ENCODE measurements at regions not wholly inside any gene's neighbourhood (a gene's known extent, or its start where the extent isn't known, plus 50 kb on each side); places are given as distances from the start of the nearest gene placed in this dataset.

- DNase-seq (ENCODE audit: low read depth in 1 of 2, low spot score in 2 of 2) (no peak), FAIRE-seq (no peak)
- Histone ChIP-seq H3K9me3 (ENCODE audit: insufficient read depth in 2 of 2, low read depth in 1 of 2, low read length in 1 of 2) (no peaks in the 10 kb centered on the region), H2AK5ac (ENCODE audit: low read depth, low read length) (no peak overlapping the region), H4K8ac (ENCODE audit: extremely low read depth, insufficient read depth, low read length) (no peak overlapping the region), H3K23ac (ENCODE audit: insufficient read length) (no peak overlapping the region), H3K36me3 (ENCODE audit: control insufficient read depth in 2 of 4, insufficient read depth in 4 of 4, low read length in 3 of 4) (no peaks in the 10 kb centered on the region), H3K4ac (replicated peaks; ENCODE audit: insufficient read length, low read depth, low read length) (no peak overlapping the region), H2BK15ac (ENCODE audit: low read length) (no peak overlapping the region), H4K20me1 (replicated peaks in 1 of 2; ENCODE audit: control insufficient read depth in 1 of 2, insufficient read depth in 2 of 2, low read length in 2 of 2) (no peaks in the 10 kb centered on the region), H3K9ac (replicated peaks in 1 of 4; ENCODE audit: extremely low read depth in 1 of 4, low read depth in 3 of 4, low read length in 3 of 4) (no peak overlapping the region), H3K4me1 (replicated peaks in 1 of 4; ENCODE audit: control insufficient read depth in 3 of 4, insufficient read depth in 4 of 4, low read length in 3 of 4) (no peaks in the 10 kb centered on the region), H3K23me2 (ENCODE audit: low read depth, low read length) (no peaks in the 10 kb centered on the region), H4K91ac (replicated peaks; ENCODE audit: insufficient read length, low read length) (no peak overlapping the region), H4K5ac (ENCODE audit: insufficient read length, low read depth, low read length) (no peak overlapping the region), H2BK120ac (replicated peaks; ENCODE audit: low read depth, low read length) (no peak overlapping the region), H2BK12ac (ENCODE audit: low read depth, low read length) (no peak overlapping the region), H3K27me3 (replicated peaks in 1 of 4; ENCODE audit: control insufficient read depth in 3 of 4, extremely low read depth in 1 of 4, insufficient read depth in 3 of 4, low read length in 3 of 4) (no peaks in the 10 kb centered on the region; a peak in 1 of 7 replicates), H2BK20ac (ENCODE audit: low read length) (no peak overlapping the region), H3K4me2 (ENCODE audit: insufficient read depth in 1 of 2, low read depth in 2 of 2, low read length in 2 of 2) (no peak overlapping the region), H3K18ac (ENCODE audit: extremely low read depth, low read length) (no peak overlapping the region), H3K14ac (ENCODE audit: insufficient read length) (no peak overlapping the region), H3K79me1 (ENCODE audit: low read depth, low read length) (no peaks in the 10 kb centered on the region), H3K56ac (replicated peaks; ENCODE audit: insufficient read length, low read depth, low read length) (no peak overlapping the region), H3K27ac (ENCODE audit: low read depth, low read length) (no peak overlapping the region), H3K79me2 (ENCODE audit: control insufficient read depth in 1 of 2, insufficient read depth in 2 of 2, low read length in 2 of 2) (no peaks in the 10 kb centered on the region), H3K4me3 (ENCODE audit: extremely low read depth in 1 of 4, insufficient read depth in 2 of 4, low read depth in 3 of 4, low read length in 4 of 4) (no peak overlapping the region), H2BK5ac (ENCODE audit: low read depth, low read length) (no peak overlapping the region), H2AFZ (ENCODE audit: low read length) (no peak overlapping the region)
- POLR2A ChIA-PET (ENCODE audit: partially characterized antibody): no interaction called here
- CTCF ChIA-PET (ENCODE audit: partially characterized antibody): no interaction called here
- 81% methylated on average over 4 of the region's 4 CpGs; no CpG with 5 or more reads in 1 of the 2 experiments for WGBS, 2 experiments (ENCODE audit: extremely low coverage in 1 of 2, insufficient coverage in 1 of 2, insufficient read length in 1 of 2, insufficient replicate concordance in 2 of 2, low coverage in 1 of 2, low lambda C conversion rate in 2 of 2, missing lambda C conversion rate in 1 of 2)
- TF ChIP-seq SAP30 (IDR thresholded peaks at IDR 0.05; ENCODE audit: insufficient read depth, insufficient replicate concordance, low read length) (no peak), ATF2 (IDR thresholded peaks at IDR 0.05; ENCODE audit: low read length) (no peak), POLR2AphosphoS5 (IDR thresholded peaks at IDR 0.05; ENCODE audit: low read depth, low read length) (no peak), SP2 (IDR thresholded peaks at IDR 0.05; ENCODE audit: low read length) (no peak), SP1 (IDR thresholded peaks at IDR 0.05; ENCODE audit: low read depth, low read length) (no peak), GTF2F1 (IDR thresholded peaks at IDR 0.05; ENCODE audit: borderline replicate concordance, low read depth, low read length) (no peak), NRF1 (IDR thresholded peaks at IDR 0.05; ENCODE audit: low read depth, low read length) (no peak), BRCA1 (IDR thresholded peaks at IDR 0.05; ENCODE audit: low read depth, low read length) (no peak), FOSL1 (IDR thresholded peaks at IDR 0.05; ENCODE audit: insufficient read depth, low read depth, low read length) (no peak), NANOG (IDR thresholded peaks at IDR 0.05; ENCODE audit: insufficient read depth, low read depth, low read length, poor library complexity, severe bottlenecking) (no peak), BCL11A (IDR thresholded peaks at IDR 0.05; ENCODE audit: low read depth in 2 of 2, low read length in 2 of 2) (no peak), ZNF274 (IDR thresholded peaks at IDR 0.05; ENCODE audit: borderline replicate concordance, extremely low read depth, low read length) (no peak), CEBPB (IDR thresholded peaks at IDR 0.05; ENCODE audit: low read depth, low read length) (no peak), PHF8 (conservative IDR thresholded peaks at IDR 0.05; ENCODE audit: low read depth, low read length) (no peak)
Measured at GRCh38 chr4:13047591-13047990, 436.5 kb downstream of the RAB28 start.
